ENCODE measurements at regions not wholly inside any gene's neighbourhood (a gene's known extent, or its start where the extent isn't known, plus 50 kb on each side); places are given as distances from the start of the nearest gene placed in this dataset.

DNA sequence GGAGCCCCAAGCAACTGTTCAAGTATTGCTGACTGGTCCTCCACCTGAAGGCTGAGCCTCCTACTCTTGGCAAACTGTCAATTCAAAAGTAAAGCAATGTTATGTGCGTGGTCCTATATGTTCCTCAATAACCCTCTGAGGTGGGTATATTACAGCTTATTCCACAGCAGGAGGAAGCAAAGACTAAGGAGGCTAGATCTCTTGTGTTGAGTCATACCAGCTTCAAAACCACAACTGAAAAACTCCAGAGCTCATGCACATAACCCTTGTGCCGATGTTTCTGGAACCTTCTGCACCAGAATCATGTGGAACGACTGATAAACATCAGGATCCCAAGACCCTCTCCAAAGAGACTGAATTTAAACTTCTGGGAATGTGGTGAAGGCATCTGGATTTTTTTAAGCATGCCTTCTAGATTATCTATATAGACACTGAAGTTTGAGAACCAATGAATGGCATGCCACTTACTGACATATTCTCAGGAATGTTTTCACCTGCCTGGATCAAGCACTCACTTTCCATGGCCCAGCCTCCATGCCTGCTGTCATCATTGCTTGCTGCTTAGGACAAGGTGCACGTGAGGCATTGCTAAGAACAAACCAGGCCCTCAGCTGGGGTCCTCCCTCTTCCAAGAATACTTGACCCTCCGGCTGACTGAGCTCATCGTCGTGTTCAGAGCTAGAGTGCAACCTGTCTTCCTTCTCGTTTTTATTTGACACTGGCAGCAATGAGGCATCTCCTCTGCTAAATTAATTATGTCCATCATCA lies 194.7 kb downstream of the BCL11B start:
- no peak for TF ChIP-seq ZBTB7A (IDR thresholded peaks at IDR 0.05; ENCODE audit: low read depth)
- no peak for TF ChIP-seq TCF12 (IDR thresholded peaks at IDR 0.05; ENCODE audit: low read depth)
- TF ChIP-seq CREB1 (IDR thresholded peaks at IDR 0.05; ENCODE audit: low read depth) = no peak
- no peak for TF ChIP-seq YY1 (IDR thresholded peaks at IDR 0.05; ENCODE audit: low read depth)
- TF ChIP-seq, protein P1, sequence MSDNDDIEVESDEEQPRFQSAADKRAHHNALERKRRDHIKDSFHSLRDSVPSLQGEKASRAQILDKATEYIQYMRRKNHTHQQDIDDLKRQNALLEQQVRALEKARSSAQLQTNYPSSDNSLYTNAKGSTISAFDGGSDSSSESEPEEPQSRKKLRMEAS (IDR thresholded peaks at IDR 0.05) = no peak
- TF ChIP-seq, protein P2, sequence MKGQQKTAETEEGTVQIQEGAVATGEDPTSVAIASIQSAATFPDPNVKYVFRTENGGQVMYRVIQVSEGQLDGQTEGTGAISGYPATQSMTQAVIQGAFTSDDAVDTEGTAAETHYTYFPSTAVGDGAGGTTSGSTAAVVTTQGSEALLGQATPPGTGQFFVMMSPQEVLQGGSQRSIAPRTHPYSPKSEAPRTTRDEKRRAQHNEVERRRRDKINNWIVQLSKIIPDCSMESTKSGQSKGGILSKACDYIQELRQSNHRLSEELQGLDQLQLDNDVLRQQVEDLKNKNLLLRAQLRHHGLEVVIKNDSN (IDR thresholded peaks at IDR 0.05) = no peak
- TF ChIP-seq FOXM1 (IDR thresholded peaks at IDR 0.05; ENCODE audit: borderline replicate concordance, low read depth) = no peak
- TF ChIP-seq CEBPB (IDR thresholded peaks at IDR 0.05) = no peak
- no peak for TF ChIP-seq NFIC (IDR thresholded peaks at IDR 0.05)
- no peak for TF ChIP-seq TEAD4 (IDR thresholded peaks at IDR 0.05)
- no peak for TF ChIP-seq EP300 (IDR thresholded peaks at IDR 0.05; ENCODE audit: borderline replicate concordance)
- TF ChIP-seq, protein P3, sequence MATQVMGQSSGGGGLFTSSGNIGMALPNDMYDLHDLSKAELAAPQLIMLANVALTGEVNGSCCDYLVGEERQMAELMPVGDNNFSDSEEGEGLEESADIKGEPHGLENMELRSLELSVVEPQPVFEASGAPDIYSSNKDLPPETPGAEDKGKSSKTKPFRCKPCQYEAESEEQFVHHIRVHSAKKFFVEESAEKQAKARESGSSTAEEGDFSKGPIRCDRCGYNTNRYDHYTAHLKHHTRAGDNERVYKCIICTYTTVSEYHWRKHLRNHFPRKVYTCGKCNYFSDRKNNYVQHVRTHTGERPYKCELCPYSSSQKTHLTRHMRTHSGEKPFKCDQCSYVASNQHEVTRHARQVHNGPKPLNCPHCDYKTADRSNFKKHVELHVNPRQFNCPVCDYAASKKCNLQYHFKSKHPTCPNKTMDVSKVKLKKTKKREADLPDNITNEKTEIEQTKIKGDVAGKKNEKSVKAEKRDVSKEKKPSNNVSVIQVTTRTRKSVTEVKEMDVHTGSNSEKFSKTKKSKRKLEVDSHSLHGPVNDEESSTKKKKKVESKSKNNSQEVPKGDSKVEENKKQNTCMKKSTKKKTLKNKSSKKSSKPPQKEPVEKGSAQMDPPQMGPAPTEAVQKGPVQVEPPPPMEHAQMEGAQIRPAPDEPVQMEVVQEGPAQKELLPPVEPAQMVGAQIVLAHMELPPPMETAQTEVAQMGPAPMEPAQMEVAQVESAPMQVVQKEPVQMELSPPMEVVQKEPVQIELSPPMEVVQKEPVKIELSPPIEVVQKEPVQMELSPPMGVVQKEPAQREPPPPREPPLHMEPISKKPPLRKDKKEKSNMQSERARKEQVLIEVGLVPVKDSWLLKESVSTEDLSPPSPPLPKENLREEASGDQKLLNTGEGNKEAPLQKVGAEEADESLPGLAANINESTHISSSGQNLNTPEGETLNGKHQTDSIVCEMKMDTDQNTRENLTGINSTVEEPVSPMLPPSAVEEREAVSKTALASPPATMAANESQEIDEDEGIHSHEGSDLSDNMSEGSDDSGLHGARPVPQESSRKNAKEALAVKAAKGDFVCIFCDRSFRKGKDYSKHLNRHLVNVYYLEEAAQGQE (IDR thresholded peaks at IDR 0.05; ENCODE audit: low read depth) = no peak
- no peak for TF ChIP-seq RAD21 (IDR thresholded peaks at IDR 0.05; ENCODE audit: low read depth)
- no peak for TF ChIP-seq TAF1 (IDR thresholded peaks at IDR 0.05; ENCODE audit: low read depth)
- TF ChIP-seq EGR1 (IDR thresholded peaks at IDR 0.05) = no peak

DNA sequence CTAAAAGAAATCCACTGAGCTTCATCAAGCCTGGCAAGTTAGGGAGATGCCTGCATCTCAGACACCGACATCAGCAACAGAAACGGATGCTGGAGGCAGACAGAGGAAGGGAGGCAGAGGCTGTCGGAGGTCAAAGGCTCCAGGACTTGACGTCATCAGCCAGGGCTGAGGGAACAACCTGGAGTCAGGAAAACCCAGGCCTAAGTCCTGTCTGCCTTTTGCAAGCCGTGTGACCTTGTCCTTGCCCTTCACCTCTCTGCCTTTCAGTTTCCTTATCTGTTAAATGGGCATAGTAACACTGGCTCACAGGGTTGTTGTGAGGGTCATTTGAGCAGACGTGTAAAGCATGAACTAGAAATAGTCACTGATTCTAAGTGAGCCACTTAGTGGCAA lies 194.2 kb downstream of the BCL11B start:
- no peak for TF ChIP-seq EGR1 (IDR thresholded peaks at IDR 0.05)
- TF ChIP-seq, protein P2 (IDR thresholded peaks at IDR 0.05) = no peak
- TF ChIP-seq, protein P1 (IDR thresholded peaks at IDR 0.05) = no peak
- TF ChIP-seq TAF1 (IDR thresholded peaks at IDR 0.05; ENCODE audit: low read depth) = no peak
- TF ChIP-seq CEBPB (IDR thresholded peaks at IDR 0.05) = no peak
- TF ChIP-seq ZBTB7A (IDR thresholded peaks at IDR 0.05; ENCODE audit: low read depth) = no peak
- TF ChIP-seq, protein P3 (IDR thresholded peaks at IDR 0.05; ENCODE audit: low read depth) = no peak
- TF ChIP-seq RAD21 (IDR thresholded peaks at IDR 0.05; ENCODE audit: low read depth) = no peak
- no peak for TF ChIP-seq EP300 (IDR thresholded peaks at IDR 0.05; ENCODE audit: borderline replicate concordance)
- no peak for TF ChIP-seq YY1 (IDR thresholded peaks at IDR 0.05; ENCODE audit: low read depth)
- no peak for TF ChIP-seq TEAD4 (IDR thresholded peaks at IDR 0.05)
- TF ChIP-seq NFIC (IDR thresholded peaks at IDR 0.05) = no peak
- no peak for TF ChIP-seq CREB1 (IDR thresholded peaks at IDR 0.05; ENCODE audit: low read depth)

DNA sequence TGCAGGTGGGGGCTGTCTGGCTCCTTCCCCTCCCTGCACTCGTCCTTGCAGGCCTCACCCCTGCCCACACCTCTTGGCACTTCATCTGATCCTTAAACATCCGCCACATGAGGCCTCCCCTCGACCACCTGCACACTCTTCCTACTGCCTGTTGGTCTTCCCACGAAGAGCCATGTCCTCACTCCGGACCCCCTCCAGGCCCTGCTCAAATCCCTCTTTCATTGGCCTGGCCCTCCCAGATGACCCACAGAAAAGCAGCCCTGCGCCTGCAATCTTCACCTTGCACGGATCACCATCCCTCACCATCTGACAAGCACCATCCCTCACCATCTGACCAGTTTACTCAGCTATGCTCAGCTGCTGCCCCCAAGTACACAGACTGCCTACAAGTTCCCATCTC lies 193.6 kb downstream of the BCL11B start:
- TF ChIP-seq YY1 (IDR thresholded peaks at IDR 0.05; ENCODE audit: low read depth) (no peak), RAD21 (IDR thresholded peaks at IDR 0.05; ENCODE audit: low read depth) (no peak), EGR1 (IDR thresholded peaks at IDR 0.05) (no peak)
- TF ChIP-seq, protein P1 (IDR thresholded peaks at IDR 0.05) = no peak
- TF ChIP-seq, protein P3 (IDR thresholded peaks at IDR 0.05; ENCODE audit: low read depth) = no peak
- TF ChIP-seq, protein P2 (IDR thresholded peaks at IDR 0.05) = no peak
